Hepatocyte (in vitro differentiated cells): ENCODE measurements at regions not wholly inside any gene's neighbourhood (a gene's known extent, or its start where the extent isn't known, plus 50 kb on each side); places are given as distances from the start of the nearest gene placed in this dataset.

ENCODE experiments used
- DNase-seq: peaks from one replicate; pipeline ENCODE4 v3.0.0-alpha.2; 2016; ENCODE audit warnings: low spot score
- H2AFZ ChIP-seq: fragments of 200-600 bp; sonication (generic); 2 replicates; pipeline ENCODE4 v1.6.0; 2016; ENCODE audit warnings: antibody characterized with exemption, mild to moderate bottlenecking
- H3K27ac ChIP-seq: fragments of 200-600 bp; sonication (generic); 2 replicates; pipeline ENCODE4 v1.5.1; 2016; ENCODE audit warnings: mild to moderate bottlenecking
- H3K27me3 ChIP-seq: fragments of 200-600 bp; sonication (generic); 2 replicates; pipeline ENCODE4 v1.6.1; 2016
- H3K36me3 ChIP-seq: fragments of 200-600 bp; sonication (generic); replicated peaks from 2 replicates; pipeline ENCODE4 v1.5.1; 2016; ENCODE audit warnings: low read depth; ENCODE audit not compliant: insufficient read depth
- H3K4me1 ChIP-seq: fragments of 200-600 bp; sonication (generic); 2 replicates; pipeline ENCODE4 v1.5.1; 2016; ENCODE audit warnings: mild to moderate bottlenecking, moderate library complexity; ENCODE audit not compliant: insufficient read depth
- H3K4me2 ChIP-seq: fragments of 200-600 bp; sonication (generic); 2 replicates; pipeline ENCODE4 v1.6.0; 2016
- H3K4me3 ChIP-seq: fragments of 200-600 bp; sonication (generic); 2 replicates; pipeline ENCODE4 v1.5.1; 2016; ENCODE audit warnings: mild to moderate bottlenecking
- H3K79me2 ChIP-seq: fragments of 200-600 bp; sonication (generic); 2 replicates; pipeline ENCODE4 v1.6.0; 2017; ENCODE audit warnings: mild to moderate bottlenecking
- H3K9me2 ChIP-seq: fragments of 200-600 bp; sonication (generic); replicated peaks from 2 replicates; pipeline ENCODE4 v1.6.0; 2017; ENCODE audit warnings: mild to moderate bottlenecking; ENCODE audit not compliant: insufficient read depth
- H3K9me3 ChIP-seq: fragments of 200-600 bp; sonication (generic); 2 replicates; pipeline ENCODE4 v1.5.1; 2016; ENCODE audit warnings: low read depth, mild to moderate bottlenecking
- H4K20me1 ChIP-seq: fragments of 200-600 bp; sonication (generic); 2 replicates; pipeline ENCODE4 v1.6.0; 2016; ENCODE audit warnings: mild to moderate bottlenecking; ENCODE audit not compliant: insufficient read depth, poor library complexity, severe bottlenecking
- CTCF ChIP-seq: fragments of 200-600 bp; sonication (generic); IDR thresholded peaks from 2 replicates; pipeline ENCODE4 v1.5.1; 2016; ENCODE audit warnings: antibody characterized with exemption, mild to moderate bottlenecking; ENCODE audit not compliant: poor library complexity
- EZH2 ChIP-seq: fragments of 200-600 bp; sonication (generic); IDR thresholded peaks from 2 replicates; pipeline ENCODE4 v1.6.1; 2016; ENCODE audit warnings: antibody characterized with exemption, mild to moderate bottlenecking, borderline replicate concordance
- EZH2phosphoT487 ChIP-seq: fragments of 200-600 bp; sonication (generic); IDR thresholded peaks from one replicate; pipeline ENCODE4 v1.6.1; 2018; ENCODE audit warnings: antibody characterized with exemption, mild to moderate bottlenecking, low read depth, moderate library complexity; ENCODE audit not compliant: unreplicated experiment, severe bottlenecking
- WGBS: methylation state at CpG from one replicate; pipeline ENCODE4 v1.1.6; 2016; ENCODE audit warnings: low lambda C conversion rate; ENCODE audit errors: missing lambda C conversion rate; 5-methylcytosine and 5-hydroxymethylcytosine counted together

DNA sequence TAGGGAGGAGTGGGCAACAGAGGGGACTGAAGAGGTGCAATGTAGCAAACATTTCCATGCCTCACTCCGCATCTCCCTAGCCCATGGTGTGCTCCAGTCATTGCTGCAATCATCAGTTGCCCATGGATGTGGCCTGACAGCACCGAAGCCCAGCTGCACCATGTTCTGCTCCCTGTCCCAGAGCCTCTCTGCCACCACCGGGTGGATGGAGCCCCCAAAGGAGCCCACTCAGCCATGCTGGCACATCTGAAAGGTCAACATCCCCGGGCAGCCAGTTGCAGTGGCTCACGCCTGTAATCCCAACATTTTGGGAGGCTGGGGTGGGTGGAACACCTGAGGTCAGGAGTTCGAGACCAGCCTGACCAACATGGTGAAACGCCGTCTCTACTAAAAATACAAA, 336.4 kb upstream of the ZMIZ1 start:
- Histone ChIP-seq H3K4me3 (no peak overlapping the region), H2AFZ (no peak overlapping the region), H3K9me2 (no peaks in the 10 kb centered on the region), H3K36me3 (no peaks in the 10 kb centered on the region), H3K4me2 (no peak overlapping the region), H3K4me1 (no peaks in the 10 kb centered on the region), H3K27ac (no peak overlapping the region), H3K9me3 (no peaks in the 10 kb centered on the region), H3K79me2 (no peaks in the 10 kb centered on the region), H4K20me1 (no peaks in the 10 kb centered on the region), H3K27me3 (no peaks in the 10 kb centered on the region)
- DNase-seq, result no peak
- TF ChIP-seq EZH2, result no peak
- no peak for TF ChIP-seq EZH2phosphoT487
- TF ChIP-seq CTCF, result no peak
- WGBS, result 98% methylated on average over 8 of the region's 8 CpGs

DNA sequence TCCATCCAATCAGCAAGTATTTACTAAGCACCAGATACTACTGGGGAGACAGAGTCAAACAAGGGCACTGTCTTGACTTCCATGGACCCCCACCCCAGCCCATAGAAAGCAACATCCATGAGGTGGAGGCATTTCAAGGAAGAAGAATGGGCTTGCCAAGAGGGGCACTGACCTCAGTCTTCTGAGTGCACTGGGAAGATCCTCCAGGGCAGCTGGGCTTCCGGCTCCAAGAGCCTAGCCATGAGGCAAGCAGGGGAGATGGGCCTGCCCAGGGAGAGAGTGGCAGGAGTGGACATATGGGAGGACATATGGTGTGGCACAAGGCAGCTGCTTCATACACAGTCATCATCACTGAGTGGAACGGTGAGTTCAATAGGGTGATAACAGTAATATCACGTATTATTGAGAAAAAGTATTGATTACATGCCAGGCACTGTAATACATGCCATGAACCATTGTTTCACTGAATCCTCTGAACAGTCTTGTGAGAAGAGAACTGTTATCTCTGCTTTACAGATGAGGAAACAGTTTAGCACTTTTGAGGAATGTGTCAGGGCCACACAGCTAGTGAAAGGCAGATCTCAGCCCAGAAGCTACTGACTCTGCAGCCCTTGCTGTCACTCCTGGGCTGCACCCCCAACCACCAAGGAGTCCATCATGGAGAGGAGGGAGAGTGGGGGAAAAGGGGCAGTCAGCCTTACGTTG, 331.7 kb upstream of the ZMIZ1 start:
- Histone ChIP-seq H3K4me1 (peaks cover 17% of the 10 kb centered on the region), H3K36me3 (no peaks in the 10 kb centered on the region), H2AFZ (no peak overlapping the region), H3K27ac (no peak overlapping the region), H3K27me3 (no peaks in the 10 kb centered on the region), H3K79me2 (no peaks in the 10 kb centered on the region), H3K9me3 (no peaks in the 10 kb centered on the region), H4K20me1 (no peaks in the 10 kb centered on the region), H3K4me2 (no peak overlapping the region), H3K4me3 (no peak overlapping the region), H3K9me2 (no peaks in the 10 kb centered on the region)
- no peak for DNase-seq
- TF ChIP-seq CTCF (no peak), EZH2phosphoT487 (no peak), EZH2 (no peak)
- 86% methylated on average over 4 of the region's 4 CpGs for WGBS

DNA sequence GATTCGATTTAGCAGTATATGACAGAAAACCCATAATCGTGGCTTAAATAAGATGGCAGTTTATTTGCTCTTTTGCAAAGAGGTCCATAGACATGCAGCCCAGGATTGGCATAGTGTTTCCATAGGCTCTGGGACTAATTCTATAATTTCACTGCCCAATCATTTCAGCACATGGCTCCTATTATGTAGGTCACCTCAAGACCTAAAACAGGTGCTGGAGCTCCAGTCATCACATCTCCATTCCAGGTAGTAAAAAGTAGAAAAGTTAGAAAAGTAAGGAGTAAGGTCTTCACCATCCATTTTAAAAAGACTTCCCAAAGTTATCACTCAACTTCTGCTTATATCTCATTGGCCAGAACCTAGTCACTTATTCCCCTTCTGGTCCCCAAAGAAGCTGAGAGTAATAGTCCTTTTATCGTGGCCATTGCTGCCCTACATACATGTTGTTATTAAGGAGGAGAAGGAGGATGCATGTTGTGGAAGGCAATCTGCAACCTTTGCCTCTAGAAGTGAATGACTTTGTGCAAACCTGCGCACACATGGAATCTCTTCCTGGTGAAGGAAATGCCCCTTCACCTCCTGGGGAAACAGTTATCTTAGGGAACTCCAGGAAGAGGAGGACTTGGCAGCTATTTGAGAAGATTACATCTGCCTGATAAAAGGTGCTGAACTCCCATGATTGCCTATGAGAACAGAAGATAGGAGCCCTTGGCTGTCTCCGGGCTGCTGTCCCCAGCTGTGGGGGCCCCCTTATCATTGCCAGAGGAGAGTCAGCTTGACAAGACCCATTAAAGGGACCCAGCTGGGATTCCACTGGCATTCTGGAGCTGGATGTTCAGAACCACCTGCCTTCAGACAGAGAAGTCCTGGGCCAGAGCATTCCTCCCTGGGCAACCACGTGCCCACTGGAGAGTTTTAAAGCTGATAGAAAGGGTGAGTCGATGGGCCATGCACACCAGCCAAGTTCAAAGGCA, 330.6 kb upstream of the ZMIZ1 start:
- Histone ChIP-seq H3K9me3 (no peaks in the 10 kb centered on the region), H3K27ac (no peak overlapping the region), H3K4me2 (no peak overlapping the region), H3K9me2 (no peaks in the 10 kb centered on the region), H3K4me3 (no peak overlapping the region), H3K79me2 (no peaks in the 10 kb centered on the region), H4K20me1 (no peaks in the 10 kb centered on the region), H3K36me3 (no peaks in the 10 kb centered on the region), H3K4me1 (peaks cover 26% of the 10 kb centered on the region), H2AFZ (no peak overlapping the region), H3K27me3 (no peaks in the 10 kb centered on the region)
- TF ChIP-seq EZH2 (no peak), EZH2phosphoT487 (no peak), CTCF (no peak)
- 82% methylated on average over 7 of the region's 7 CpGs for WGBS
- no peak for DNase-seq
